Glomerular visceral epithelial cell (primary cell): ENCODE measurements at regions not wholly inside any gene's neighbourhood (a gene's known extent, or its start where the extent isn't known, plus 50 kb on each side); places are given as distances from the start of the nearest gene placed in this dataset.
"Not testable (repeated sequence)": the region's sequence is repeated elsewhere in the genome, so short reads cannot be mapped to it uniquely, and the experiment has no call there.

Experiments used
- DNase-seq: peaks from one replicate; pipeline ENCODE4 v3.0.0-alpha.2; 2016; ENCODE audit errors: extremely low spot score

DNA sequence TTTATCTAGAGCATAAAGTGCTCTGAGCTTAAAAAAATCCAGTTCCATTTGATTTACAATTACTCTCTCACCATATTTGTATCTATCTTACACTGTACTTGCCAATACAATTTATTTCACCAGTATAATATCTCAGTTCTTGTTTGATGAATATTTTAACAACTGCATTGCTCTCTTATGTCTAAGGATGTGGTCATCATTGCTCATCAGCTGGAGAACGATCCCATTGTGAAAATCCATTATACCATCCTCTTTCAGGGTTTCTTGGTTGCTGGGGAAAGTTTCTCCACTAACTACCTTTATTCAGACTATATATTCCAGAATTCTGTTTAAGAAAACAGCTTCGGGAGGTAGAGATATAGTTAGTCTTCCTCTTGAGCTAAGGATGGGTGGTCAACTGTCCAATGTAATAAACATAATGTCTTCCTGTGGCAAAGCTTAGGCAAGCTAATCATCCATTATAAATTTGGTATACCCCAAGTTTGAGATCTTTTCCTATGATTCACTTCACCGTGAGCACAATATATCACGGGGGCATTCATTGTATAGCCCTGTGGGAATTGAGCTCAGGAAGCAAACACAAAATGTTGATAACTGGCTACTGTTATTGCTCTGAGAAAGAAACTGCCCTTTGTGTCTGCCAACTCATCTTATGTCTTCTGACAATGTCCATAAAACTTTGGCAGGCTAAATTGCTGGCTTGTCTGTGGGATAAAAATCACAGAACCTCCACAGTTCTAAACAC, 2361.9 kb downstream of the ARAP2 start:
- peak; percentile 3 for DNase-seq

DNA sequence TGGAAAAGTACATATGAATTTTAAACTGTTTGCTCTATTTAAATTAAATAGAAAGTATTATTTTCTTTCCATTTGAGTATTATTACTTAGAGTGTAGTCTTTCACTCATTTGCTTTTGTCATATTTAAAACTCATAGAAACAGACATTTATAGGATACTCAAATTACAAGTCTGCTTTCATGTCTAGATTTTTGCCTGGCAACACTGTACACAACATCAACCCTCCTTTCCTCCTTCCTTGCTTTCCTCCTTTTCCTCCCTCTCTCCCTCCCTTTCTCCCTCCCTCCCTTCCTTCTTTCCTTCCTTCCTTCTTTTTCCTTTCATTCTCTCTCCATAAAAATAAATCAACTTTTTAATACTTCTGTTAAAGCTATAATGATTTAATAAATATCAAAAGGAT, 2361.2 kb downstream of the ARAP2 start:
- no peak for DNase-seq

DNA sequence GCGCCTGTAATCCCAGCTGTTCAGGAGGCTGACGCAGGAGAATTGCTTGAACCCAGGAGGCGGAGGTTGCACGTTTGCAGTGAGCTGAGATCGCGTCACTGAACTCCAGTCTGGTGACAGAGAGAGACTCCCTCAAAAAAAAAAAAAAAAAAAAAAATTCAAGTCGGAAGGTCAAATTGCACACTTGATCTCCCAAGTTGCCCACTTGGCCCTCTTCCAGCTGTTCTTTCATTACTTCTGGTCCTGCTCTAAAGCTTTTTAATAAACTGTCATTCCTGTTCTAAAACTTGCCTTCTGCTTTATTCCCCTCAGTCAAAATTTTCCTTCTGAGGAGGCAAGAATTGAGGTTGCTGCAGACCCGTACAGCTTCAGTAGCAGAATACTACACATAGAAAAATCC, 2358.0 kb downstream of the ARAP2 start:
- no peak for DNase-seq

DNA sequence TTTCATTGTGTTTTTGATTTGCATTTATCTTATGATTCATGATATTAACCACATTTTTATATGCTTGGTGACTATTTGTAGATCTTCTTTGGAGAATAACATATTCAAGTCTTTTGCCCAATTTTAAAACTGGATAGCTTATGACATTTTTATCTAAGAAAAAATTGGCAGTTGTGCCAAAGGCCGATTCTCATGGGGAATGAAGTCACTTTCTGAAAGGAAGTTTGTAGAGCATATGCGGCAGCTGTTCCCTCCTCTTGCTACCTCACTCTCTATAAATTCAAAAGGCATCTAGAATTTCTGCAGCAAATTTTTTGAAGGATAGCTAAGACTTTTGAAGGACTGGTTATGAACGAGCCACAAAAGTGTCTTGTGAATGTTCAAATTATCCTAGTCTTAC, 2353.5 kb downstream of the ARAP2 start:
- no peak for DNase-seq

DNA sequence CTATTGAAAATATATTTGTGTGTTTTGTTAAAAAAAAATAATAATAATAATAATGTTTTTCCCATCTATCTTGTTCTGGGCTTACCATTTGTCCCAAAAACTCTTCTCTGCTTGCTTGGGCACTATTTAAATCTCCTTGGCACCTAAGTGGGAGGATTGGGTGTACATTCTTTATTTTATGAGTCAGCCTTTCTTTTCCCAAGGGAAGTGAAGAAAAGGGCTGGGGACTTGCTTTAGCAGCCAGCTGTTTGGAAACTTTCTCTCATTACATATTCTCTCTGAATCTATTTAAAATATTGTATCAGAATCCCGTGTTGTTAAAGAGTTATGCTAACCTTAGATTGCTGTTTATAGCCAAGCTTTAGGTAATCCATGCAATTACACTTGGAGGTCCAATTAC, 2332.4 kb downstream of the ARAP2 start:
- DNase-seq, result no peak

DNA sequence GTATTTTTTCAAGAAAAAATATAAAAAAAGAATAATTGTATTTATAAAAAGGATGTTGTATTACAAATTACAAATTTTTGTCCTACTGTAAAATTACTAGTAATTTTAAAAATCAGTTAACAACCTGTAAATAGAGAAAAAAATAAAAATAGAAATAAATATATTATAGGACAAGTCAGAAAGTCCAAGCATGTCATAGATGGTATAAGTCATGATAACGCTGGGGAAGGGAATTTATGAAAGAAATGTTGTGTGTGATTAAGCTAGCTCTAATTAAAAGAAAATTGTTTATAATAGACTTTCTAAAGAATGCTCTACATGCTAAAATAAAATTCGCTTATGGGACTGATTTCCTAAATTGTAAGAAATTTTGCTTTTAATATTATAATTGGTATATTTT, 2329.9 kb downstream of the ARAP2 start:
- no peak for DNase-seq

DNA sequence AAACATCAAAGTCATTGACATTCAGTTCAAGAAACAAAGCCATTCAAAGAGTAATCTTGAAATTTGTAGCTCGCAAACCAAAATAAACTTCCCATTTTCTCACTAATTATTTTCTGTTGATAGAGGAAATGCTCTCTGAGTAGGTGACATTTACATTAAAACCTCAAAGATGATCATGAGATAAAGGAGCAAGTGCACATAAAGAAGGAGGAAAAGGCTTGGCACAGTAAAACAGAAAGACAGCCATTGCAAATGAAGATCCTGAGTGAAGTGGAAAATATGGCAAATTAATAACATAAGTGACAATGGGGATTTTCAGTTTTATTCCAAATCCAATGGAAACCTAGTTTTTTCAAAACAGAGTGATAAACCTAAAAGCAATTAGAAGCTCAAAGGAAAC, 2320.8 kb downstream of the ARAP2 start:
- no peak for DNase-seq

DNA sequence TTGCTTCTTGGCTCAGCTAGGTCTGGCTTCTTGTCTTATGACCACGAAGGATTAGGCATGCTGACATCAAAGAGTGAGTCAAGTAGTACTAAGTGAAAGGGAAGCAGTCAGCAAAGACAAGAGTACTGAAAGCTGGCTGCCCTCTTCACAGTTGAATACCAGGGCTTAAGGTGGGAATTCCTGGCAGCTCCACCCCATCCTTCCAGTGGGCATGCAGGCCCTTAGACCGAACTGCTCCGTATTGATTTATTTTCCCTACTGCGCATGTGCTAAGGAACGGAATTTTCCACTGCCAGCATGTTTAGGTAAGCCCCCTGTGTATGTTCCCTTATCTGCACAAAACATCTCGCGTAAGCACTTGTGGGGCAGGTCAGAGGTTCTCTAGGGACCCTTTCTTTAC, 2320.1 kb downstream of the ARAP2 start:
- DNase-seq, result peak; percentile 51

DNA sequence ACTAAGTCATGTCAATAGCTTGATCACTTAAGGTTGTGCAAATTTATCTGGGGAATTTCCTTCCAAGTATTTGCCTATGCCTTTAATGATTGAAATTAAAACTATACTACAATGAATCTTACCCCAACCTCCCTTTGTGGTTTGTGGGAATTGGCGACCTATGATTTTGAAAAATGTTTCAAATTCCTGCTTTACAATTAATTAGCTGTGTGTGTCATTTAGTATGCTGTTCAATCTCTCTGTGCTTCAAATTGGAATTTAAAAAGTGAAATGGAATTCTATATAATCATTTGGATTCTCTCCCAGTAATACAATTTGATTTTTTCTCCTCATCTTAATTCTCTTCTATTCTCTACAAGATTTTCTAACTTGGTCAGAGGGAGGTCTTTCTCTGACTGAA, 2319.5 kb downstream of the ARAP2 start:
- peak; percentile 3 for DNase-seq

DNA sequence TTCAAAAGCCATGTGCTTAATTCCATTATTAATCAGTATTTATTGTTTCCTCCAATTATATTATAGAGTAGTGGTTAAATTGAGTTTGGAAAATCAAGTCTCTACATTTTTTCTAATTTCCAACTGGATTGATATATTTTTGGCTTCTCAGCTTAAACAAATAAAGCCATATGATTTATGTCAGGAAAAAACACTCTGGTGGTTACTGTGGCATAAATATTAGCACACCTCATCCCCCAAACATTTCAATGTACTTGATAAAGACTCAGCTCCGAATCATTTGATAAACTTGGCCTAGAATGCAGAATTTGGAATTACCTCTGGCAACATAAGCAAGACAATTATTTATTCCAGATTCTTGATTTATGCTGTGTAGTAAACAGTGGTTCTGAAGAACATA, 2313.8 kb downstream of the ARAP2 start:
- peak; percentile 5 for DNase-seq

DNA sequence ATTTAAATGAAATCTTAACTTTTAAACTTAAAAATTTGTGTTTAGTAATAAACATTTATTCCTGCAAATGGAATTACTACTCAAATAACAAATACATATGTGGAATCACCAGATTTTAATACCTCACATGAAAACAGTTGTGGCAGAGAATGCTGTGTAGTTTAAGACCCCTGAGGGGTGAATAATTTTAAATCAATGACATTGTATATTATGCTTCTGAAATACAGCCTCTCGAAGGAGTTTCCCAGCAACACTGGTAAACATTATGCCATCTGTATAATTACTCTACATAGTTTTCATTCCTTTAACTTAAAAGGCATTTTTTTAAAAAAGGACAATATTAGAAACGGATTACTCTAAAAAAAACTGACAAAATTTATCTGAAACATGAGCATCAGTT, 2313.3 kb downstream of the ARAP2 start:
- no peak for DNase-seq

DNA sequence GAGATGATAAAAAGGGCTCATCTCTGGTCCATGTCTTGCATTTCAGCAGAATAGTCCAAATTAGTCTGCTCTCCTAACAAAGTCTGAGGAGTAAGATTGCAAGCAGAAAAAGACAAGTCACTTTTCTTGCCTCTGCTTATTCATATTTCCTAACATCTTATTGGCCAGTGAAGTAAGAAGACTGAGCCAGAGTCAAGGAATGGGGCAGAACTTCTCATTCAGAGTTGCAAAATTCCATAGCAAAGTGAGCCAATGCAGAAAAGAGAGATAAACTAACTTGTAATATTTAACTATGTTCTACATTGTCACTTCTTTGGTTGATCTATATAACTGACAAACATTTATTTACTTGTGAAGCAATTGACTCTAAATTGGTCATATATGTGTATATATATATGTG, 2304.0 kb downstream of the ARAP2 start:
- DNase-seq, result no peak

DNA sequence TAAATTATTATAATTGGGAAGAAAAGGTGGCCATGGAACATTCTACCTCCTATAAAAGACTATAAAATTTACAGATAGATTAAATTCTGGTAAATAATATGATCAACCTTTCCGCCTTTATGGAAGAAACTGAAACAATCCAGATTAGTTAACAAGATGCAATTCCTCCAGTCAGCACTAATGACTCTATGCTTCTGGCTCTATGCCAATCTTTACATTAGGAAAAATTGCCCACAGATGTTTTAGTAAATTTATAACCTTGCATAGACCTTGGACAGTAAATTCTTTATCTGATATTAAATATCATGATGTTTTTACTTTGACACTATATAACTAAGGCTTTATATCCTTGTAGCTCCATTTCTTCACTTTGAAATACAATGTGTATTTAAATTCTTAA, 2302.5 kb downstream of the ARAP2 start:
- DNase-seq, result no peak

DNA sequence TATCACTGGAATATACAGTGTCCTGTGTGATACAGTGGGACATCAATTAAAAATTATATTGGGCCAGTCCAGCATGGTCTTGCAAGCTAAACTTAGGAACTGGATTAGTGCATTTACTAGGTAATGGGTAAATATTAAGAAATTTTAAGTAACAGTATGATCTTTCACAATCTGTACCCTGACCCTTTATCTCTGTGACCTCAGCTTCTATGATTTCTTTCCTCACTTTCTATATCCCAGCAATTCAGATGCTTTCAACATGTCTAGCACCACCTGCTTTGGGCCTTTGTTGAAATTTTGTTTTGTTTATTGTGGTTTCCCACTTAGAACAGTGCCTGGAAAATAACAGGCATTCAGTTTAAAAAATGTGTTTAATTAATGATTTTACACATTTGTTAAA, 2295.4 kb downstream of the ARAP2 start:
- no peak for DNase-seq

DNA sequence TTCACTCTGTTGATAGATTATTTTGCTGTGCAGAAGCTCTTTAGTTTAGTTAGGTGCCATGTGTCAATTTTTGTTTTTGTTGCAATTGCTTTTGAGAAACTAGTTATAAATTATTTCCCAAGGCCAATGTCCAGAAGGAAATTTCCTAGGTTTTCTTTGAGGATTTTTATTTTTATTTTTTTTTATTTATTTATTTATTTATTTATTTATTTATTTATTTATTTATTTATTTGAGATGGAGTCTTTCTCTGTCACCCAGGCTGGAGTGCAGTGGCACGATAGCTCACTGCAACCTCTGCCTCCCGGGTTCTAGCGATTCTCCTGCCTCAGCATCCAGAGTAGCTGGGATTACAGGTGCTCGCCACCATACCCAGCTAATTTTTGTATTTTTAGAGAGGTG, 2290.5 kb downstream of the ARAP2 start:
- not testable (repeated sequence) for DNase-seq

DNA sequence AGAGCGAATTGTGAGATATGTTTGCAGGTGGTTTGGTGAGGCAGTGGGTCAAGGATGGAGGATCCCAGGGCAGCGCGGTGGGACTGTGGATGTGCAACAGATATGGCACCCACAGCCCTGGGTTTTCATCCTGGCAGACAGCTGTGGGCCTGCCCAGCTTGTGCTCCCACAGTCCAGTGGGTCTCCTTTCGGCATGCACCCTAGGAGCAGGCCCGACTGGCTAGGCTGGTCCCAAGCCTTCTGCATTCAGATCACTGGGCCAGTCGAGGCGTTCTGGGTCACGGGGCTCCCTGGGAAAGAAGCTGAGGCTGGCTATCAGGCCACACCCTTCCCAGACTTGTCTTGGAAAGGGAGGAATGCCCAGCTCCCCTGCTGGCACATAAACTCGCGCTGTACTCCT, 2289.6 kb downstream of the ARAP2 start:
- no peak for DNase-seq

DNA sequence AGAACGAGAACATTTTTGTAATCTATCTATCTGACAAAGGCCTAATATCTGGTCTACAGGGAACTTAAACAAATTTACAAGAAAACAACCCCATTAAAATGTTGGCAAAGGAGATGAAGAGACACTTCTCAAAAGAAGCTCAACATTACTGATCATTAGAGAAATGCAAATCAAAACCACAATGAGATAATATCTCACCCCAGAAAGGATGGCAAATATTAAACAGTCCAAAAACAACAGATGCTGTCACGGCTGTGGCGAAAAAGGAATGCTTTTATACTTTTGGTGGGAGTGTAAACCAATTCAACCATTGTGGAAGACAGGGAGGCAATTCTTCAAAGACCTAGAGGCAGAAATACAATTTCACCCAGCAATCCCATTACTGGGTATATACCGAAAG, 2284.8 kb downstream of the ARAP2 start:
- peak; percentile 48 for DNase-seq

DNA sequence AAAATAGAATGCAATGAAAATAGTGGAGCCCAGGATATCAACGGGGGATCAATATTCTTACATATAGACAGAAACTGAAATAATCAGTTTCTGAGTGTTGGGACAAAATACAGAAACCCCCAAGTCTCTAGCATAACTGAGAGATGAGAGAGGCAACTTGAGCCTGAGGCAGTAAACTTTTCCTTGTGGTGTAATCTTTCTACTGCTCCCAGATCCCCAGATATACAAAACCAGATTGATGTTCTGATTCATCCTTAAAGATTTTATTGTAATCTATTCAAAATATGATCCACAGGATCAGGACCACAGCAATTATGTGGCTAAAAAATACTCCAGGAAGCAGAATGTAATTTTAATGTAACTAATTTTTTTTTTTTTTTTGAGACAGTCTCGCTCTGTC, 2282.6 kb downstream of the ARAP2 start:
- no peak for DNase-seq

DNA sequence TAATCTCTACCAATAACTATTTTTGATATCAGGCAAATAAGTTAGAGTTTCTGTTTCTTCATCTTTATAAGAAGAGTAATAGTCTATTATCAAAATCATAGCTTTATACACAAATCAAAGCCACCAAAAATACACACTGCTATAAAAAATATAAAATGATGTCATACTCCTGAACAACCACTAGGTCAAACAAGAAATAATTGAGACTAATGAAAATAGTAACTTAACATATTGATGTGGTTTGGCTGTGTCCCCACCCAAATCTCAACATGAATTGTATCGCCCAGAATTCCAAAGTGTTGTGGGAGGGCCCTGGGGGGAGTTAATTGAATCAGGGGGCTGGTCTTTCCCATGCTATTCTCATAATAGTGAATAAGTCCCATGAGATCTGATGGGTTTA, 2277.5 kb downstream of the ARAP2 start:
- DNase-seq, result no peak

DNA sequence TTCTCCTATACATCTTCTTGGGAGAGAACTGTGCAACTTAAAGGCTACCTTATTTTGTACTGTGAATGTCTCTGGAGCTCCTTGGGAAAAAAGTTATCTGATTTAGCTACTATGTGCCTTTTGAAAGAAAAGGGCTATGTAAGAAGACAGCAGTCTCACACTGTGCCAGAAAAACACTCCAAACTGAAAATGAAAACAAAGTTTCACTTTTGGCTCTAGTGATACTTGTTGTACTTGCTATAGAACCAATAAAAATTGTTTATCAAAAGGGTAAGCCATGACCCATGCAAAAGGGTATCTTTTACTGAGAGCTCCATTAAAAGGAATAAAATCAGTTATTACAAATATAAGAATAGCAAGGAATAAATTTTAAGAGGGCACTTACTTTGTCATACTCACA, 2270.0 kb downstream of the ARAP2 start:
- DNase-seq, result no peak

DNA sequence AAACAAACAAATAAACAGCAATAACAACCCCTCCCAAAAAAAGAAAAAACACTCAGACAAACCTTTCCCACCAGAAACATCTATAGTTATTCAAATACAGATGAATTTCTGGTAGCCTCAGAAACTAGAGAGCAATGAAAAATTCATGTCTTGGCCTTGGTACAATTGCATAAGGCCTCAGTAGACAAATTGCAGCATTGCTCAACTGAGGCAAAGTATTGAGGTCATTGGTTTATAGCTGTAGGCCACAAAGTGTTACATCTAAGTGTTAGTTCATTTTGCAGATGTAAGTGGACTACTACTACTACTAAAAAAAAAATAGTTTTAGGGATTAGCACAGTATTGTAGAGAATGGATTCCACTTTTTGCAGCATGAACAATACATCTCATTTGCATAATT, 2268.3 kb downstream of the ARAP2 start:
- no peak for DNase-seq

DNA sequence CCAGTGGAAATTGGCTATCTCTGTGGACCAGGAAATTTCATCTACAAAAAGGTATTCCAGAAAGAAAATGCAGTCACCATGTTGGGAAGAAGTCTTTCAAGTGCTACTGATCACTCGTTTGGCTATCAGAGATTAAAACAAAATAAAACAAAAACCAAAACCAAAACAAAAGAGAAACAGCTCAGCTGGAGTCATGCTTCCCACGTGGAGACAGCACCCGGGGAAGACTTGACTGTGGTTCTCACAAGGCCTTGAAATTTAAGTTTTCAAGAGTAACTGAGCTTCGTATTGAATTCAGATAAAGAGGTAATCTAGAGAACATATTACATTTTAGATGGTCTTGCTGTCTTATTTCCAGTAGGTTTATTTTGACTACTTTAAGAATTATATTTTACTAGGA, 2264.5 kb downstream of the ARAP2 start:
- not testable (repeated sequence) for DNase-seq

DNA sequence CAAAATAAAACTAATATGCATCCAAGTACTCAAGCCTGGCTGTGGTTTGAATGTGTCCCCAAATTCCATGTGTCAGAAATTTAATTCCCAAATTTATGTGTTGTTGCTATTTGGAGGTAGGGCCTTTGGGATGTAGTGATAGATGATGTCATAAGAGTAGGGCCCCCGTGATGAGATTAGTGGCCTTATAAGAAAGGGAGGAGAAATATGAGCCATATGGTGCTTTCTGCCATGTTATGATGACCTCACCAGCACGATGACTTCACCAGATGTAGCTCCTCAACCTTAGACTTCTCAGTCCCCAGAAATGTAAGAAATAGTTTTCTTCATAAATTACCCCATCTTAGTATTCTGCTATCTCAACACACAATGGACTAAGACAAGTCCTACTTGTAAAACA, 2264.0 kb downstream of the ARAP2 start:
- DNase-seq, result no peak

DNA sequence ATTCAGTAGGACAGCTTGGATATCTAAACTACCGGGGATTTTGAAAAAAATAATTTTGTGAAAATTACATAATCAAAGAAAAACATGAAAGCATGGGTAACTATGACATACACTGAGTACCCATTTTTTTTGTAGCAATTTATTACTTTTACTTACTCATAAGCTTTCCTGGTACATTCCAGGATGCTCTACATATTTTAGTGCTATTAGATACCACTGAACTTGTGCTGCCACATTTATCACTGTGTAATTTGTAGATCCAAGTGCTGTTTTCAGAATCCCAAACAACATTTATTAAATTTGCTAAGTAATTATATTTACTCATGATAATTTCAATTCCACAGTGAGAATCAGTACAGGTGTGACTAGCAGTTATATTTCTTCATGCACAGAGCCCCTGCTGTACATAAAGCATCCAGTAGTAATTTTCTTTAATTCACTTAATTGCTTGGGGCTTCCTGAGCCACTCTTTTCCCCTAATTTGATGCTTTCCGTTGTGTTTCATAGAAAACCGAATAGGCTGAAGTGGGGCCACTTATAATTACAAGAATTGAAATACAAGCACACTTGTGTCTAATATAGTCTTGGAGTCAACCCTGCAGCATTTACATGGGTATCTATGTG, 2254.4 kb downstream of the ARAP2 start:
- no peak for DNase-seq
